CD14-positive monocyte (primary cell): ENCODE measurements at regions not wholly inside any gene's neighbourhood (a gene's known extent, or its start where the extent isn't known, plus 50 kb on each side); places are given as distances from the start of the nearest gene placed in this dataset.

ENCODE experiments used
- DNase-seq, 3 donors: peaks; one replicate each; pipeline ENCODE4 v3.0.0-alpha.2; 2011 to 2022
- H2AFZ ChIP-seq: 2 replicates; pipeline ENCODE4 v1.6.0; 2012; ENCODE audit warnings: mild to moderate bottlenecking, low read depth, low read length, inconsistent platforms; ENCODE audit not compliant: insufficient read depth, poor library complexity, severe bottlenecking
- H3K27ac ChIP-seq, 2 donors: 1 replicate in 1 of 2; 2 replicates in 1 of 2; pipeline ENCODE4 v1.5.1; 2012 to 2013; ENCODE audit warnings: low read length in 2 of 2, control low read depth in 1 of 2, inconsistent platforms in 1 of 2, low read depth in 1 of 2, mild to moderate bottlenecking in 1 of 2
- H3K27me3 ChIP-seq, 2 donors: one replicate each; pipeline versions ENCODE4 v1.6.0 to v1.6.1; 2011 to 2013; ENCODE audit warnings: low read length in 2 of 2; ENCODE audit not compliant: control insufficient read depth in 2 of 2, insufficient read depth in 2 of 2
- H3K36me3 ChIP-seq, 2 donors: replicated peaks in 1 of 2; 1 replicate in 1 of 2; 2 replicates in 1 of 2; pipeline versions ENCODE4 v1.5.1 to v1.6.1; 2012 to 2013; ENCODE audit warnings: low read length in 2 of 2, control low read depth in 1 of 2, inconsistent platforms in 1 of 2, mild to moderate bottlenecking in 1 of 2; ENCODE audit not compliant: insufficient read depth in 2 of 2, control insufficient read depth in 1 of 2
- H3K4me1 ChIP-seq, 2 donors: 1 replicate in 1 of 2; 2 replicates in 1 of 2; pipeline versions ENCODE4 v1.5.1 to v1.6.1; 2012 to 2013; ENCODE audit warnings: low read length in 2 of 2, control low read depth in 1 of 2, inconsistent platforms in 1 of 2, mild to moderate bottlenecking in 1 of 2, moderate library complexity in 1 of 2; ENCODE audit not compliant: insufficient read depth in 2 of 2, control insufficient read depth in 1 of 2
- H3K4me2 ChIP-seq: replicated peaks from 2 replicates; pipeline ENCODE3; 2012; ENCODE audit warnings: low read length, moderate library complexity, mild to moderate bottlenecking; ENCODE audit not compliant: poor library complexity, severe bottlenecking; ENCODE audit errors: extremely low read depth
- H3K4me3 ChIP-seq, 3 experiments: fragments of 200-600 bp in 1 of 3; sonication (generic) in 1 of 3; replicated peaks in 1 of 3; 1 replicate in 2 of 3; 2 replicates in 1 of 3; pipeline ENCODE4 v1.5.1; 2011 to 2013; ENCODE audit warnings: low read length in 3 of 3, mild to moderate bottlenecking in 3 of 3, control low read depth in 2 of 3, low read depth in 2 of 3, inconsistent platforms in 1 of 3, moderate library complexity in 1 of 3
- H3K79me2 ChIP-seq: 2 replicates; pipeline ENCODE4 v1.6.0; 2012; ENCODE audit warnings: mild to moderate bottlenecking, control low read depth, inconsistent platforms, low read length, moderate library complexity; ENCODE audit not compliant: insufficient read depth
- H3K9ac ChIP-seq: 2 replicates; pipeline ENCODE4 v1.6.0; 2017; ENCODE audit warnings: low read length, mild to moderate bottlenecking; ENCODE audit not compliant: insufficient read depth, poor library complexity, severe bottlenecking
- H3K9me3 ChIP-seq, 2 donors: replicated peaks in 1 of 2; 1 replicate in 1 of 2; 2 replicates in 1 of 2; pipeline versions ENCODE4 v1.5.1 to v1.6.1; 2012 to 2013; ENCODE audit warnings: low read length in 2 of 2, control low read depth in 1 of 2; ENCODE audit not compliant: control insufficient read depth in 1 of 2, insufficient read depth in 1 of 2
- H4K20me1 ChIP-seq: 2 replicates; pipeline ENCODE4 v1.6.0; 2012; ENCODE audit warnings: mild to moderate bottlenecking, low read length, control low read depth, moderate library complexity; ENCODE audit not compliant: insufficient read depth
- H3K27ac Mint-ChIP-seq, 7 donors: one replicate each; pipeline ENCODE4 v1.8.0; 2020; ENCODE audit warnings: mild to moderate bottlenecking in 7 of 7, mixed read lengths in 7 of 7, moderate library complexity in 6 of 7, inconsistent platforms in 2 of 7
- H3K27me3 Mint-ChIP-seq, 3 donors: one replicate each; pipeline ENCODE4 v1.8.0; 2021 to 2022; ENCODE audit warnings: low read depth in 3 of 3, mild to moderate bottlenecking in 3 of 3, mixed read lengths in 3 of 3, moderate library complexity in 3 of 3, inconsistent platforms in 1 of 3
- H3K36me3 Mint-ChIP-seq, 2 donors: one replicate each; pipeline ENCODE4 v1.8.0; 2020; ENCODE audit warnings: mixed read lengths in 2 of 2, inconsistent platforms in 1 of 2, mild to moderate bottlenecking in 1 of 2
- H3K4me1 Mint-ChIP-seq: one replicate; pipeline ENCODE4 v1.8.0; 2020; ENCODE audit warnings: mild to moderate bottlenecking, mixed read lengths
- H3K4me3 Mint-ChIP-seq, 2 donors: one replicate each; pipeline ENCODE4 v1.8.0; 2020; ENCODE audit warnings: mild to moderate bottlenecking in 2 of 2, mixed read lengths in 2 of 2, moderate library complexity in 1 of 2
- H3K9me3 Mint-ChIP-seq, 7 donors: one replicate each; pipeline ENCODE4 v1.8.0; 2020 to 2022; ENCODE audit warnings: mixed read lengths in 7 of 7, mild to moderate bottlenecking in 6 of 7, moderate library complexity in 6 of 7, inconsistent platforms in 2 of 7
- WGBS: methylation state at CpG from one replicate; pipeline ENCODE4 v1.1.5; 2013; ENCODE audit warnings: missing lambda C conversion rate; ENCODE audit not compliant: insufficient coverage; 5-methylcytosine and 5-hydroxymethylcytosine counted together
- intact Hi-C, 2 donors: fragments of 100-400 bp; cut with micrococcal nuclease; formaldehyde crosslinking; loops; one replicate each; pipeline versions ENCODE4 v1.15.0 to v1.15.1; 2023
- TF ChIP-seq, protein P1 (sequence below): fragments of 200-600 bp; IDR thresholded peaks from one replicate; pipeline ENCODE4 v1.8.0; 2022; ENCODE audit warnings: antibody characterized with exemption, mild to moderate bottlenecking

DNA sequence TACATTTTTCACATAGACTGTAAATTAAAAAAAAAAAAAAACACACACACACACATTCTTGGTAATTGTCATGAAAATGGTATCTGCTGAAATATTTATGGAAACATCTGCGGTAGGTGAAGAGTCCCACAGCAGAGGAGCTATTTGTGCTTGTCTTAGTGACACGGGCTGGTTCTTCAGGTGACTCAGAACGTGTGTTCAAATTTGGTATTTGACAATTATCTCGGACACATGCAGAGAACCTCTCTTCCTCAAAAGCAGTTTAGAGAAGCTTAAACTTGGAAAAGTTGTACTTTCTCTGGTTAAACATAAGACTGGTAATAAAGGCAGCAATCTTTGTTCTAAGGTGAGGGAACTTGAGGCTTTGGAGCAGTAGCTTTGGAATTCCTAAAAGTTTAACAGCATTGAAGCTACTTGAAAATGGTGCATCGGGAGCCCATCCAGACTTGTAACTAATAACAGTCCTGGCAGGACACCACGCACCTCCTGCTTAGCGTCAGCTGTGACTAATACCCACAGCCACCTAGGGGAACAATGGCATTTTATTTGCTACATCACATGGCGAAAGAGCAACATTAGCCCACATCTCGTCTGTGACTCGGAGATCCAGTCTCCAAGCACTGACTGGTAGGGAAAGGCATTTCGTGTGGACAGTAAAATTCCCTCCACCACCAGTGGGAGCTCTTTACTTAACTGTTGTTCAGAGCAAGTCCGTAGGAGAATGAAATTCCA, 1505.1 kb upstream of the SLC10A2 start:
- Histone ChIP-seq H3K9ac (no peak overlapping the region), H3K4me1 (no peaks in the 10 kb centered on the region), H2AFZ (no peak overlapping the region), H3K27ac (no peak overlapping the region), H3K27me3 (no peaks in the 10 kb centered on the region), H4K20me1 (no peaks in the 10 kb centered on the region), H3K4me3 (no peak overlapping the region), H3K36me3 (no peaks in the 10 kb centered on the region), H3K9me3 (no peaks in the 10 kb centered on the region), H3K79me2 (no peaks in the 10 kb centered on the region), H3K4me2 (no peak overlapping the region)
- H3K27me3 Mint-ChIP-seq, result peaks cover 0 to 2% (median 1%) of the 10 kb centered on the region in 3 donors
- no peaks in the 10 kb centered on the region for H3K9me3 Mint-ChIP-seq
- intact Hi-C loops, result no loop called here
- WGBS, result 46% methylated on average over 4 of the region's 12 CpGs
- no peak overlapping the region for H3K27ac Mint-ChIP-seq
- no peaks in the 10 kb centered on the region for H3K36me3 Mint-ChIP-seq
- DNase-seq, result no peak
- H3K4me3 Mint-ChIP-seq, result no peak overlapping the region
- no peaks in the 10 kb centered on the region for H3K4me1 Mint-ChIP-seq
- TF ChIP-seq, protein P1, sequence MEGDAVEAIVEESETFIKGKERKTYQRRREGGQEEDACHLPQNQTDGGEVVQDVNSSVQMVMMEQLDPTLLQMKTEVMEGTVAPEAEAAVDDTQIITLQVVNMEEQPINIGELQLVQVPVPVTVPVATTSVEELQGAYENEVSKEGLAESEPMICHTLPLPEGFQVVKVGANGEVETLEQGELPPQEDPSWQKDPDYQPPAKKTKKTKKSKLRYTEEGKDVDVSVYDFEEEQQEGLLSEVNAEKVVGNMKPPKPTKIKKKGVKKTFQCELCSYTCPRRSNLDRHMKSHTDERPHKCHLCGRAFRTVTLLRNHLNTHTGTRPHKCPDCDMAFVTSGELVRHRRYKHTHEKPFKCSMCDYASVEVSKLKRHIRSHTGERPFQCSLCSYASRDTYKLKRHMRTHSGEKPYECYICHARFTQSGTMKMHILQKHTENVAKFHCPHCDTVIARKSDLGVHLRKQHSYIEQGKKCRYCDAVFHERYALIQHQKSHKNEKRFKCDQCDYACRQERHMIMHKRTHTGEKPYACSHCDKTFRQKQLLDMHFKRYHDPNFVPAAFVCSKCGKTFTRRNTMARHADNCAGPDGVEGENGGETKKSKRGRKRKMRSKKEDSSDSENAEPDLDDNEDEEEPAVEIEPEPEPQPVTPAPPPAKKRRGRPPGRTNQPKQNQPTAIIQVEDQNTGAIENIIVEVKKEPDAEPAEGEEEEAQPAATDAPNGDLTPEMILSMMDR, result no peak

DNA sequence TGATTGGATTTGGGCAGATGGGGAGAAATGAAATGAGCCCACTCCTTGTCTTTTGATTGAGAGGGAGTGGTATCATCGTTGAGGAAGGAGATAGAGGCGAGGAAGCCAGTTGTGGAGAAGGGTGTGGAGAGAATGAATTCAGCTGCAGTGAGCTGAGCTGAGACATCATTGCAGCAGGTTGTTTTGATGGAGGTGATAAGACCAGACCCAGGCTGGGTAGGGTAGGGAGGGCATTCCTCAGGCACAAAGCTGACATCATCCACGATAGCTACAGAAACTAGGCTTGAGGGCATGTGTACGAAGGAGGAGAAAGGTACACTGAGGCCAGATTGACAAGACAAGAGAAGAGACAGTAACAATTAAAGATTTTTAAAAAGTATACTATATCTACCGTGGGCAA, 1500.9 kb upstream of the SLC10A2 start:
- Histone ChIP-seq H3K27me3 (no peaks in the 10 kb centered on the region), H3K27ac (no peak overlapping the region), H2AFZ (no peak overlapping the region), H3K4me1 (no peaks in the 10 kb centered on the region), H3K9ac (no peak overlapping the region), H3K36me3 (no peaks in the 10 kb centered on the region), H4K20me1 (no peaks in the 10 kb centered on the region), H3K79me2 (no peaks in the 10 kb centered on the region), H3K9me3 (no peaks in the 10 kb centered on the region), H3K4me3 (no peak overlapping the region), H3K4me2 (no peak overlapping the region)
- Mint-ChIP-seq H3K9me3 (peaks cover 0 to 3% (median 0%) of the 10 kb centered on the region in 7 donors), H3K4me1 (no peaks in the 10 kb centered on the region), H3K27me3 (peaks cover 0 to 1% (median 0%) of the 10 kb centered on the region in 3 donors), H3K36me3 (no peaks in the 10 kb centered on the region), H3K27ac (no peak overlapping the region), H3K4me3 (no peak overlapping the region)
- DNase-seq, result no peak
- intact Hi-C loops, result no loop called here
- TF ChIP-seq, protein P1, result no peak
- WGBS, result 83% methylated on average over 2 of the region's 5 CpGs
